ENCODE measurements at regions not wholly inside any gene's neighbourhood (a gene's known extent, or its start where the extent isn't known, plus 50 kb on each side); places are given as distances from the start of the nearest gene placed in this dataset.
"Not testable (repeated sequence)": the region's sequence is repeated elsewhere in the genome, so short reads cannot be mapped to it uniquely, and the experiment has no call there.

GRCh38 chr12:107169200-107169599 is 75.9 kb upstream of the CRY1 start:
- Histone ChIP-seq H3K4me3 (ENCODE audit: low read depth in 1 of 2, low read length in 2 of 2) (no peak overlapping the region), H3K27ac (ENCODE audit: low read depth in 2 of 2, low read length in 1 of 2) (no peak overlapping the region), H3K36me3 (ENCODE audit: control insufficient read depth in 2 of 2, insufficient read depth in 2 of 2, low read length in 1 of 2) (no peaks in the 10 kb centered on the region), H3K4me1 (ENCODE audit: control insufficient read depth in 2 of 2, insufficient read depth in 2 of 2, low read length in 1 of 2) (no peaks in the 10 kb centered on the region), H3K9me3 (ENCODE audit: control insufficient read depth in 2 of 2, insufficient read depth in 1 of 2, low read depth in 1 of 2, low read length in 1 of 2) (no peaks in the 10 kb centered on the region), H3K27me3 (ENCODE audit: control insufficient read depth in 1 of 2, insufficient read depth in 2 of 2, low read length in 2 of 2) (no peaks in the 10 kb centered on the region)
- 51 to 60% methylated on average over 6 of the region's 6 CpGs for WGBS, 2 donors

GRCh38 chr12:107178776-107179175 is 85.4 kb upstream of the CRY1 start:
- Histone ChIP-seq H3K4me1 (ENCODE audit: control insufficient read depth in 2 of 2, insufficient read depth in 2 of 2, low read length in 1 of 2) (no peaks in the 10 kb centered on the region), H3K4me3 (ENCODE audit: low read depth in 1 of 2, low read length in 2 of 2) (no peak overlapping the region), H3K36me3 (ENCODE audit: control insufficient read depth in 2 of 2, insufficient read depth in 2 of 2, low read length in 1 of 2) (no peaks in the 10 kb centered on the region), H3K9me3 (ENCODE audit: control insufficient read depth in 2 of 2, insufficient read depth in 1 of 2, low read depth in 1 of 2, low read length in 1 of 2) (peaks cover 0 to 2% of the 10 kb centered on the region in 2 donors), H3K27ac (ENCODE audit: low read depth in 2 of 2, low read length in 1 of 2) (no peak overlapping the region), H3K27me3 (ENCODE audit: control insufficient read depth in 1 of 2, insufficient read depth in 2 of 2, low read length in 2 of 2) (peaks cover 0 to 2% of the 10 kb centered on the region in 2 donors)
- 85% methylated on average over 5 of the region's 5 CpGs for WGBS, 2 donors

GRCh38 chr12:107179871-107180270 is 86.5 kb upstream of the CRY1 start:
- Histone ChIP-seq H3K27ac (ENCODE audit: low read depth in 2 of 2, low read length in 1 of 2) (no peak overlapping the region), H3K4me1 (ENCODE audit: control insufficient read depth in 2 of 2, insufficient read depth in 2 of 2, low read length in 1 of 2) (no peaks in the 10 kb centered on the region), H3K27me3 (ENCODE audit: control insufficient read depth in 1 of 2, insufficient read depth in 2 of 2, low read length in 2 of 2) (peaks cover 0 to 2% of the 10 kb centered on the region in 2 donors), H3K9me3 (ENCODE audit: control insufficient read depth in 2 of 2, insufficient read depth in 1 of 2, low read depth in 1 of 2, low read length in 1 of 2) (peaks cover 0 to 2% of the 10 kb centered on the region in 2 donors), H3K4me3 (ENCODE audit: low read depth in 1 of 2, low read length in 2 of 2) (no peak overlapping the region), H3K36me3 (ENCODE audit: control insufficient read depth in 2 of 2, insufficient read depth in 2 of 2, low read length in 1 of 2) (no peaks in the 10 kb centered on the region)
- WGBS, 2 donors = 74 to 81% methylated on average over 1 of the region's 1 CpG

GRCh38 chr12:107180272-107180671 is 86.9 kb upstream of the CRY1 start:
- Histone ChIP-seq H3K27ac (ENCODE audit: low read depth in 2 of 2, low read length in 1 of 2) (no peak overlapping the region), H3K4me1 (ENCODE audit: control insufficient read depth in 2 of 2, insufficient read depth in 2 of 2, low read length in 1 of 2) (no peaks in the 10 kb centered on the region), H3K4me3 (ENCODE audit: low read depth in 1 of 2, low read length in 2 of 2) (no peak overlapping the region), H3K36me3 (ENCODE audit: control insufficient read depth in 2 of 2, insufficient read depth in 2 of 2, low read length in 1 of 2) (no peaks in the 10 kb centered on the region), H3K9me3 (ENCODE audit: control insufficient read depth in 2 of 2, insufficient read depth in 1 of 2, low read depth in 1 of 2, low read length in 1 of 2) (peaks cover 0 to 2% of the 10 kb centered on the region in 2 donors), H3K27me3 (ENCODE audit: control insufficient read depth in 1 of 2, insufficient read depth in 2 of 2, low read length in 2 of 2) (no peaks in the 10 kb centered on the region)
- WGBS, 2 donors = 59 to 65% methylated on average over 1 of the region's 1 CpG

GRCh38 chr12:107184359-107184930 is 91.1 kb upstream of the CRY1 start:
- no peak overlapping the region for H3K27ac ChIP-seq (ENCODE audit: low read depth in 2 of 2, low read length in 1 of 2)
- H3K36me3 ChIP-seq (ENCODE audit: control insufficient read depth in 2 of 2, insufficient read depth in 2 of 2, low read length in 1 of 2) = no peaks in the 10 kb centered on the region
- 61 to 66% methylated on average over 5 of the region's 5 CpGs for WGBS, 2 donors
- H3K4me3 ChIP-seq (ENCODE audit: low read depth in 1 of 2, low read length in 2 of 2) = no peak overlapping the region
- no peaks in the 10 kb centered on the region for H3K4me1 ChIP-seq (ENCODE audit: control insufficient read depth in 2 of 2, insufficient read depth in 2 of 2, low read length in 1 of 2)
- no peaks in the 10 kb centered on the region for H3K27me3 ChIP-seq (ENCODE audit: control insufficient read depth in 1 of 2, insufficient read depth in 2 of 2, low read length in 2 of 2)
- H3K9me3 ChIP-seq (ENCODE audit: control insufficient read depth in 2 of 2, insufficient read depth in 1 of 2, low read depth in 1 of 2, low read length in 1 of 2) = no peaks in the 10 kb centered on the region

- no peaks in the 10 kb centered on the region for H3K27me3 ChIP-seq (ENCODE audit: control insufficient read depth in 1 of 2, insufficient read depth in 2 of 2, low read length in 2 of 2)
- no peaks in the 10 kb centered on the region for H3K36me3 ChIP-seq (ENCODE audit: control insufficient read depth in 2 of 2, insufficient read depth in 2 of 2, low read length in 1 of 2)
- no peak overlapping the region for H3K4me3 ChIP-seq (ENCODE audit: low read depth in 1 of 2, low read length in 2 of 2)
- H3K9me3 ChIP-seq (ENCODE audit: control insufficient read depth in 2 of 2, insufficient read depth in 1 of 2, low read depth in 1 of 2, low read length in 1 of 2) = peaks cover 0 to 3% of the 10 kb centered on the region in 2 donors
- no peaks in the 10 kb centered on the region for H3K4me1 ChIP-seq (ENCODE audit: control insufficient read depth in 2 of 2, insufficient read depth in 2 of 2, low read length in 1 of 2)
- 58 to 59% methylated on average over 2 of the region's 2 CpGs for WGBS, 2 donors
- H3K27ac ChIP-seq (ENCODE audit: low read depth in 2 of 2, low read length in 1 of 2) = no peak overlapping the region
Observed at GRCh38 chr12:107196681-107197080, 103.3 kb upstream of the CRY1 start.

- H3K27ac ChIP-seq (ENCODE audit: low read depth in 2 of 2, low read length in 1 of 2) = no peak overlapping the region
- 44 to 55% methylated on average over 1 of the region's 1 CpG for WGBS, 2 donors
Observed at GRCh38 chr12:107200394-107200793, 107.0 kb upstream of the CRY1 start.

GRCh38 chr12:107207931-107208525 is 114.7 kb upstream of the CRY1 start:
- H3K27ac ChIP-seq (ENCODE audit: low read depth in 2 of 2, low read length in 1 of 2) = no peak overlapping the region
- no peak overlapping the region for H3K4me3 ChIP-seq (ENCODE audit: low read depth in 1 of 2, low read length in 2 of 2)
- H3K27me3 ChIP-seq (ENCODE audit: control insufficient read depth in 1 of 2, insufficient read depth in 2 of 2, low read length in 2 of 2) = no peaks in the 10 kb centered on the region
- no peaks in the 10 kb centered on the region for H3K36me3 ChIP-seq (ENCODE audit: control insufficient read depth in 2 of 2, insufficient read depth in 2 of 2, low read length in 1 of 2)
- H3K9me3 ChIP-seq (ENCODE audit: control insufficient read depth in 2 of 2, insufficient read depth in 1 of 2, low read depth in 1 of 2, low read length in 1 of 2) = no peaks in the 10 kb centered on the region
- no peaks in the 10 kb centered on the region for H3K4me1 ChIP-seq (ENCODE audit: control insufficient read depth in 2 of 2, insufficient read depth in 2 of 2, low read length in 1 of 2)
- WGBS, 2 donors = 88 to 90% methylated on average over 4 of the region's 4 CpGs

More at GRCh38 chr12:107200394-107200793, 107.0 kb upstream of the CRY1 start:
- Histone ChIP-seq H3K9me3 (ENCODE audit: control insufficient read depth in 2 of 2, insufficient read depth in 1 of 2, low read depth in 1 of 2, low read length in 1 of 2) (no peaks in the 10 kb centered on the region), H3K4me3 (ENCODE audit: low read depth in 1 of 2, low read length in 2 of 2) (no peak overlapping the region), H3K4me1 (ENCODE audit: control insufficient read depth in 2 of 2, insufficient read depth in 2 of 2, low read length in 1 of 2) (no peaks in the 10 kb centered on the region), H3K36me3 (ENCODE audit: control insufficient read depth in 2 of 2, insufficient read depth in 2 of 2, low read length in 1 of 2) (no peaks in the 10 kb centered on the region), H3K27me3 (ENCODE audit: control insufficient read depth in 1 of 2, insufficient read depth in 2 of 2, low read length in 2 of 2) (no peaks in the 10 kb centered on the region)

- WGBS, 2 donors = 87 to 89% methylated on average over 7 of the region's 7 CpGs
- H3K4me3 ChIP-seq (ENCODE audit: low read depth in 1 of 2, low read length in 2 of 2); H3K27me3 ChIP-seq (ENCODE audit: control insufficient read depth in 1 of 2, insufficient read depth in 2 of 2, low read length in 2 of 2); H3K4me1 ChIP-seq (ENCODE audit: control insufficient read depth in 2 of 2, insufficient read depth in 2 of 2, low read length in 1 of 2); H3K27ac ChIP-seq (ENCODE audit: low read depth in 2 of 2, low read length in 1 of 2); H3K9me3 ChIP-seq (ENCODE audit: control insufficient read depth in 2 of 2, insufficient read depth in 1 of 2, low read depth in 1 of 2, low read length in 1 of 2); H3K36me3 ChIP-seq (ENCODE audit: control insufficient read depth in 2 of 2, insufficient read depth in 2 of 2, low read length in 1 of 2): not testable (repeated sequence)
Observed at GRCh38 chr12:107209700-107210099, 116.4 kb upstream of the CRY1 start.

GRCh38 chr12:107214373-107214773 is 121.0 kb upstream of the CRY1 start:
- H3K9me3 ChIP-seq (ENCODE audit: control insufficient read depth in 2 of 2, insufficient read depth in 1 of 2, low read depth in 1 of 2, low read length in 1 of 2); H3K4me1 ChIP-seq (ENCODE audit: control insufficient read depth in 2 of 2, insufficient read depth in 2 of 2, low read length in 1 of 2); H3K4me3 ChIP-seq (ENCODE audit: low read depth in 1 of 2, low read length in 2 of 2); H3K36me3 ChIP-seq (ENCODE audit: control insufficient read depth in 2 of 2, insufficient read depth in 2 of 2, low read length in 1 of 2); H3K27me3 ChIP-seq (ENCODE audit: control insufficient read depth in 1 of 2, insufficient read depth in 2 of 2, low read length in 2 of 2): not testable (repeated sequence)
- H3K27ac ChIP-seq (ENCODE audit: low read depth in 2 of 2, low read length in 1 of 2) = peak overlapping the region in 1 of 2 donors; percentile 4
- WGBS, 2 donors = 44 to 49% methylated on average over 3 of the region's 3 CpGs
